Liver (tissue), 8 donors: ENCODE measurements at regions not wholly inside any gene's neighbourhood (a gene's known extent, or its start where the extent isn't known, plus 50 kb on each side); places are given as distances from the start of the nearest gene placed in this dataset.

Source experiments
- DNase-seq: peaks from one replicate; pipeline ENCODE4 v3.0.0-alpha.2; 2017; ENCODE audit warnings: low spot score
- H3K27ac ChIP-seq, 2 donors: one replicate each; pipeline ENCODE4 v1.7.0; 2013; ENCODE audit warnings: inconsistent platforms in 2 of 2, low read length in 2 of 2, control low read depth in 1 of 2, low read depth in 1 of 2, mild to moderate bottlenecking in 1 of 2
- H3K27me3 ChIP-seq, 4 donors: one replicate each; pipeline versions ENCODE4 v1.6.1 to v1.7.0; 2013; ENCODE audit warnings: low read length in 3 of 4, inconsistent platforms in 1 of 4, mild to moderate bottlenecking in 1 of 4, moderate library complexity in 1 of 4; ENCODE audit not compliant: control insufficient read depth in 4 of 4, insufficient read depth in 4 of 4
- H3K36me3 ChIP-seq, 4 donors: one replicate each; pipeline versions ENCODE4 v1.6.1 to v1.7.0; 2013; ENCODE audit warnings: low read length in 3 of 4, mild to moderate bottlenecking in 3 of 4, low read depth in 1 of 4, moderate library complexity in 1 of 4; ENCODE audit not compliant: control insufficient read depth in 4 of 4, insufficient read depth in 3 of 4
- H3K4me1 ChIP-seq, 4 donors: one replicate each; pipeline versions ENCODE4 v1.6.1 to v1.7.0; 2013; ENCODE audit warnings: low read length in 3 of 4, mild to moderate bottlenecking in 3 of 4, moderate library complexity in 1 of 4; ENCODE audit not compliant: control insufficient read depth in 4 of 4, insufficient read depth in 4 of 4
- H3K4me3 ChIP-seq, 3 donors: one replicate each; pipeline versions ENCODE4 v1.6.1 to v1.7.0; 2013; ENCODE audit warnings: low read length in 3 of 3, control low read depth in 1 of 3, low read depth in 1 of 3, mild to moderate bottlenecking in 1 of 3
- H3K9ac ChIP-seq, 2 donors: one replicate each; pipeline ENCODE4 v1.7.0; 2013; ENCODE audit warnings: low read length in 2 of 2, mild to moderate bottlenecking in 2 of 2, moderate library complexity in 2 of 2, control low read depth in 1 of 2, low read depth in 1 of 2
- H3K9me3 ChIP-seq, 4 donors: one replicate each; pipeline versions ENCODE4 v1.6.1 to v1.7.0; 2013; ENCODE audit warnings: low read length in 3 of 4; ENCODE audit not compliant: control insufficient read depth in 4 of 4
- CTCF ChIP-seq: fragments of 150-350 bp; IDR thresholded peaks from 2 replicates; pipeline ENCODE4 v1.5.1; 2017; ENCODE audit warnings: improper control_type of control experiment, low read depth, low read length; ENCODE audit not compliant: missing input control
- FOXA1 ChIP-seq: IDR thresholded peaks from 2 replicates; pipeline ENCODE4 v1.6.1; 2016; ENCODE audit warnings: antibody characterized with exemption
- FOXA2 ChIP-seq: IDR thresholded peaks from 2 replicates; pipeline ENCODE4 v1.6.1; 2016; ENCODE audit warnings: antibody characterized with exemption
- HNF4A ChIP-seq, 2 donors: conservative IDR thresholded peaks; 2 replicates each; pipeline ENCODE4 v1.6.1; 2016; ENCODE audit warnings: antibody characterized with exemption in 2 of 2, mild to moderate bottlenecking in 2 of 2
- HNF4G ChIP-seq: IDR thresholded peaks from 2 replicates; pipeline ENCODE4 v1.6.1; 2016; ENCODE audit warnings: antibody characterized with exemption
- JUND ChIP-seq, 2 donors: IDR thresholded peaks; 2 replicates each; pipeline ENCODE4 v1.6.1; 2016; ENCODE audit warnings: antibody characterized with exemption in 2 of 2
- MAX ChIP-seq: IDR thresholded peaks from 2 replicates; pipeline ENCODE4 v1.6.1; 2016; ENCODE audit warnings: antibody characterized with exemption
- RAD21 ChIP-seq, 2 donors: IDR thresholded peaks; 2 replicates each; pipeline ENCODE4 v1.6.1; 2016; ENCODE audit warnings: antibody characterized with exemption in 2 of 2, mild to moderate bottlenecking in 2 of 2
- REST ChIP-seq: IDR thresholded peaks from 2 replicates; pipeline ENCODE4 v1.6.1; 2016; ENCODE audit warnings: antibody characterized with exemption, mild to moderate bottlenecking
- RXRA ChIP-seq, 2 donors: IDR thresholded peaks; 2 replicates each; pipeline ENCODE4 v1.6.1; 2017 to 2018; ENCODE audit warnings: antibody characterized with exemption in 2 of 2, mild to moderate bottlenecking in 1 of 2
- TAF1 ChIP-seq: conservative IDR thresholded peaks from 2 replicates; pipeline ENCODE4 v1.6.1; 2016; ENCODE audit warnings: antibody characterized with exemption, mild to moderate bottlenecking
- ZBTB33 ChIP-seq: IDR thresholded peaks from 2 replicates; pipeline ENCODE4 v1.6.1; 2016; ENCODE audit warnings: antibody characterized with exemption
- WGBS: extraction: QIAGEN DNeasy Blood & Tissue Kit; methylation state at CpG from one replicate; pipeline ENCODE4 v1.1.7; 2013; 5-methylcytosine and 5-hydroxymethylcytosine counted together
- TF ChIP-seq, protein P1 (sequence below): IDR thresholded peaks from 2 replicates; pipeline ENCODE4 v1.6.1; 2016; ENCODE audit warnings: antibody characterized with exemption
- donor health status: healthy.
- donor health status: healthy.
- donor health status: healthy.
- donor health status: healthy.
- donor health status: healthy.

DNA sequence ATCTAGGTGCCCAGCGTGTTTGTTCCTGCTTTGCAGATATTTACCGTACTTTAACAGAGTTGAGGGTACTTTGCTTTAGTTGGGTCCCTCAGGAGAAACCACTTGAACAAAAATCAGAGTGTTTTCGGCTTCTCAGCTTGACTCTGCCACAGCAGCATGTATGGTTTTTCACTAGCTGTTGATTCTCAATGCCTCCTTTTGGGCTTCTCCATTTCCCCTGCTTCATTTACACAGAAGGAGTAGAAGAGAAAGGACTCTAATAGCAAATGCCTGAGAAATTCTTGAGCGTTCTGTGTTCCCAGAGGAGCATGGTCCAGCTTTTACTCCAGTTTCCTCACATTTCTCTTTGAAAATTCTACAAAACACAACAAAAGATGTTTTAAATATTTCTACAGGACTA lies 252.1 kb upstream of the CCDC179 start (continued):
- TF ChIP-seq REST = no peak
- no peak for TF ChIP-seq FOXA1
- TF ChIP-seq HNF4A (conservative IDR thresholded peaks at IDR 0.05) = no peak

DNA sequence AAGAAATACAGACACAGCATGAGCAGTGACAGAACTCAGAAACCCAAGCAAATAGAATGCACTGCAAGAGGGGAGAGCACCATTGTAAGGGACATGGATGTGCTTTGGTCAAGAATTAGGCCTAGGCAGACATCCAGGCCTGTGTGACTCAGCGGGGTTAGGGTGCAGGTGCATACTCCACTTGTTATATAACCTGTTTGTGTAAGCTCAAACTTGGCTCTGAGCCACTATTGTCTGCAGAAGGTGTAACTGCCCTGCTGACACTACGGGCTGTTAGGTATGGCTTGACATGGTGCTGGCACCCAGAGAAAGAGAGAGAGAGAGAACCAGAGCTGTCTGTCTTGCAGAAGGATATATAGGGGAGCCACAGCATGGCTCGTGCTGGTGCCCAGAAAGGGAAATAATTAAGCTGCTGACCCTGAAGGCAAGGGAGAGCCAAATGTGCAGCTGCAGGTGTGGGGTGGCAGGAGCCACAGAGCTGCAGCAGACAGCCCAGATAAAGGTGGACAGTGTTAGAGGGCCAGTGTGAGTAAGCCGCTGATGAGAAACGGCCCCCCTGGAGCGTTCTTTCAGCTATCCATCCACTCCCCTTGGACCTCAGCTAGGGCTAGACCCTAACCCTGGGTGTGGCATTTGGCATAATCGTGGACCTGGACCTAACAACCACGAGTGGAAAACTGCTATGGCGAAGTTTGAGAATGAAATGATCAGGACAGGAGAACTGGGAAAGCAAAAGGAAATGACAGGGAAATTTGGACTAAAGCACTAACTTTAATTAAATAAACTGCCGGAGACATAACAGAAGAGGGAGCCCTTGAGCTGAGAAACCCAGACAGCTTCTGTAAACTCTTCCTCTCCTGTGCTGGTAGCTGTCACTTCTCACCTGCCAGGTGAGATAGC lies 253.0 kb upstream of the CCDC179 start:
- no peak overlapping the region for H3K9ac ChIP-seq
- DNase-seq = no peak

More for the DNA sequence above, 253.0 kb upstream of the CCDC179 start:
- Histone ChIP-seq H3K9me3 (no peaks in the 10 kb centered on the region), H3K4me3 (no peak overlapping the region), H3K4me1 (peaks cover 0 to 12% (median 6%) of the 10 kb centered on the region in 4 donors), H3K27me3 (no peaks in the 10 kb centered on the region), H3K27ac (peak overlapping the region in 1 of 2 donors; percentile 34), H3K36me3 (no peaks in the 10 kb centered on the region)
- TF ChIP-seq ZBTB33 (no peak), TAF1 (no peak), REST (no peak), HNF4G (no peak), HNF4A (conservative IDR thresholded peaks at IDR 0.05) (peak; percentile 58 to 81), MAX (no peak), JUND (IDR thresholded peaks at IDR 0.05) (peak in 1 of 2 donors; percentile 84), CTCF (peak; percentile 47), RXRA (IDR thresholded peaks at IDR 0.05) (peak in 1 of 2 donors; percentile 11), RAD21 (IDR thresholded peaks at IDR 0.05) (peak; percentile 76 to 80), FOXA2 (no peak)
- TF ChIP-seq, protein P1, sequence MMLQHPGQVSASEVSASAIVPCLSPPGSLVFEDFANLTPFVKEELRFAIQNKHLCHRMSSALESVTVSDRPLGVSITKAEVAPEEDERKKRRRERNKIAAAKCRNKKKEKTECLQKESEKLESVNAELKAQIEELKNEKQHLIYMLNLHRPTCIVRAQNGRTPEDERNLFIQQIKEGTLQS = peak; percentile 30
- 23% methylated on average over 10 of the region's 10 CpGs for WGBS
